HG03196 (cell line): ENCODE measurements at regions not wholly inside any gene's neighbourhood (a gene's known extent, or its start where the extent isn't known, plus 50 kb on each side); places are given as distances from the start of the nearest gene placed in this dataset.
"Not testable (repeated sequence)": the region's sequence is repeated elsewhere in the genome, so short reads cannot be mapped to it uniquely, and the experiment has no call there.

Experiments
- ATAC-seq: cut with Tn5 transposase; IDR thresholded peaks from one replicate; pipeline ENCODE4 v1.9.1; 2021; ENCODE audit not compliant: unreplicated experiment

- no peak for ATAC-seq
These were observed 732.2 kb downstream of the NR4A2 start for GRCh38 chr2:155600296-155600695.

- no peak for ATAC-seq
These were observed 732.7 kb downstream of the NR4A2 start for GRCh38 chr2:155599834-155600233.

- ATAC-seq = no peak
These were observed 748.8 kb downstream of the NR4A2 start for GRCh38 chr2:155583674-155584195.

GRCh38 chr2:155574941-155575340, 757.6 kb downstream of the NR4A2 start:
- no peak for ATAC-seq

GRCh38 chr2:155547571-155547970, 785.0 kb downstream of the NR4A2 start:
- ATAC-seq = no peak

- no peak for ATAC-seq
These were observed 785.6 kb downstream of the NR4A2 start for GRCh38 chr2:155546721-155547555.

- ATAC-seq = not testable (repeated sequence)
These were observed 793.5 kb downstream of the NR4A2 start for GRCh38 chr2:155539028-155539427.

- no peak for ATAC-seq
These were observed 804.5 kb downstream of the NR4A2 start for GRCh38 chr2:155528034-155528433.

- no peak for ATAC-seq
These were observed 807.3 kb downstream of the NR4A2 start for GRCh38 chr2:155525199-155525598.

- ATAC-seq = no peak
These were observed 812.9 kb downstream of the NR4A2 start for GRCh38 chr2:155519529-155520130.

GRCh38 chr2:155518094-155518493, 814.4 kb downstream of the NR4A2 start:
- ATAC-seq = no peak

GRCh38 chr2:155517362-155517761, 815.2 kb downstream of the NR4A2 start:
- no peak for ATAC-seq

GRCh38 chr2:155513248-155513647, 814.8 kb downstream of the KCNJ3 start:
- no peak for ATAC-seq

- ATAC-seq = no peak
These were observed 804.3 kb downstream of the KCNJ3 start for GRCh38 chr2:155502766-155503165.

- no peak for ATAC-seq
These were observed 799.6 kb downstream of the KCNJ3 start for GRCh38 chr2:155498106-155498505.

GRCh38 chr2:155494744-155495143, 796.2 kb downstream of the KCNJ3 start:
- no peak for ATAC-seq

- ATAC-seq = no peak
These were observed 786.8 kb downstream of the KCNJ3 start for GRCh38 chr2:155485141-155485842.

- ATAC-seq = no peak
These were observed 782.6 kb downstream of the KCNJ3 start for GRCh38 chr2:155481141-155481540.

- ATAC-seq = not testable (repeated sequence)
These were observed 773.5 kb downstream of the KCNJ3 start for GRCh38 chr2:155472018-155472417.

GRCh38 chr2:155456222-155456621, 757.7 kb downstream of the KCNJ3 start:
- no peak for ATAC-seq

GRCh38 chr2:155442755-155443372, 744.4 kb downstream of the KCNJ3 start:
- no peak for ATAC-seq
